Upper lobe of left lung (tissue), 4 donors: ENCODE measurements at regions not wholly inside any gene's neighbourhood (a gene's known extent, or its start where the extent isn't known, plus 50 kb on each side); places are given as distances from the start of the nearest gene placed in this dataset.

ENCODE experiments used
- EP300 ChIP-seq, 4 donors: sonication (generic); formaldehyde crosslinking; IDR thresholded peaks; one replicate each; pipeline ENCODE4 v1.5.1; 2017; ENCODE audit warnings: antibody characterized with exemption in 4 of 4, control low read depth in 2 of 4
- POLR2A ChIP-seq, 4 donors: fragments of 450-650 bp; IDR thresholded peaks; one replicate each; pipeline ENCODE4 v1.5.1; 2016 to 2017; ENCODE audit warnings: antibody characterized with exemption in 4 of 4, mild to moderate bottlenecking in 2 of 4
- POLR2AphosphoS5 ChIP-seq, 2 donors: sonication (generic); formaldehyde crosslinking; IDR thresholded peaks; one replicate each; pipeline ENCODE4 v1.5.1; 2017; ENCODE audit warnings: antibody characterized with exemption in 2 of 2
- TF ChIP-seq, protein P1 (sequence below), 6 experiments: fragments of 450-650 bp in 4 of 6; fragments of 200-600 bp in 2 of 6; sonication (generic) in 2 of 6; IDR thresholded peaks; one replicate each; pipeline ENCODE4 v1.5.1; 2016 to 2019; ENCODE audit warnings: antibody characterized with exemption in 6 of 6

DNA sequence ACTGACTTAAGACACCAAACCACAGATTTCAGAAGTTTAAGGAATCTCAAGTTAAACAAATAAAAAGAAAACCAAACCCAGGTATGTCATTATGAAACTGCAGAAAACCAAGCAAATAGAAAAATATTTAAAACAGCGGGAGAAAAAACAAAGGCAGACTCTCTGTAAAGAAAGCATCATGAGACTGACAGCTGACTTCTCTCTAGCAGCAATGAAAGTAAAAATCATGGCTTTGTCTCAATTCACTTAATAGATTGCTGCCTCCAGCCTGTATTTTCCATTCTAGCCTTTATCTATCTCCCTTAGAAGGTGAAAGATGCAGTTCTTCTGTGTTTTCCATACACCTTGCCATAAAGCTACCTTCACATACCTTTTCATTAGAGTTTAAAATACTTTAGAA, 131.1 kb upstream of the IPO5 start:
- TF ChIP-seq POLR2A (IDR thresholded peaks at IDR 0.05) (no peak), EP300 (IDR thresholded peaks at IDR 0.05) (no peak), POLR2AphosphoS5 (IDR thresholded peaks at IDR 0.05) (no peak)
- TF ChIP-seq, protein P1, sequence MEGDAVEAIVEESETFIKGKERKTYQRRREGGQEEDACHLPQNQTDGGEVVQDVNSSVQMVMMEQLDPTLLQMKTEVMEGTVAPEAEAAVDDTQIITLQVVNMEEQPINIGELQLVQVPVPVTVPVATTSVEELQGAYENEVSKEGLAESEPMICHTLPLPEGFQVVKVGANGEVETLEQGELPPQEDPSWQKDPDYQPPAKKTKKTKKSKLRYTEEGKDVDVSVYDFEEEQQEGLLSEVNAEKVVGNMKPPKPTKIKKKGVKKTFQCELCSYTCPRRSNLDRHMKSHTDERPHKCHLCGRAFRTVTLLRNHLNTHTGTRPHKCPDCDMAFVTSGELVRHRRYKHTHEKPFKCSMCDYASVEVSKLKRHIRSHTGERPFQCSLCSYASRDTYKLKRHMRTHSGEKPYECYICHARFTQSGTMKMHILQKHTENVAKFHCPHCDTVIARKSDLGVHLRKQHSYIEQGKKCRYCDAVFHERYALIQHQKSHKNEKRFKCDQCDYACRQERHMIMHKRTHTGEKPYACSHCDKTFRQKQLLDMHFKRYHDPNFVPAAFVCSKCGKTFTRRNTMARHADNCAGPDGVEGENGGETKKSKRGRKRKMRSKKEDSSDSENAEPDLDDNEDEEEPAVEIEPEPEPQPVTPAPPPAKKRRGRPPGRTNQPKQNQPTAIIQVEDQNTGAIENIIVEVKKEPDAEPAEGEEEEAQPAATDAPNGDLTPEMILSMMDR (IDR thresholded peaks at IDR 0.05) = no peak
